Osteoblast (primary cell): ENCODE measurements at regions not wholly inside any gene's neighbourhood (a gene's known extent, or its start where the extent isn't known, plus 50 kb on each side); places are given as distances from the start of the nearest gene placed in this dataset.

Source experiments
- DNase-seq: peaks from one replicate; pipeline ENCODE4 v3.0.0; 2011; ENCODE audit warnings: low spot score, mixed read lengths; ENCODE audit not compliant: insufficient read length; ENCODE audit errors: missing footprints
- H2AFZ ChIP-seq: 2 replicates; pipeline ENCODE4 v1.6.0; 2011; ENCODE audit warnings: mild to moderate bottlenecking, low read length
- H3K27ac ChIP-seq: 2 replicates; pipeline ENCODE4 v1.5.1; 2011; ENCODE audit warnings: mild to moderate bottlenecking, low read depth, low read length, moderate library complexity
- H3K27me3 ChIP-seq: 2 replicates; pipeline ENCODE4 v1.6.0; 2012; ENCODE audit warnings: mild to moderate bottlenecking, control low read depth, inconsistent platforms, low read length, moderate library complexity; ENCODE audit not compliant: insufficient read depth
- H3K36me3 ChIP-seq: 2 replicates; pipeline ENCODE4 v1.5.1; 2011; ENCODE audit warnings: mild to moderate bottlenecking, low read length, control low read depth, moderate library complexity; ENCODE audit not compliant: insufficient read depth
- H3K4me1 ChIP-seq: 2 replicates; pipeline ENCODE4 v1.5.1; 2011; ENCODE audit warnings: mild to moderate bottlenecking, low read length, control low read depth, moderate library complexity; ENCODE audit not compliant: insufficient read depth
- H3K4me2 ChIP-seq: 2 replicates; pipeline ENCODE4 v1.6.0; 2011; ENCODE audit warnings: mild to moderate bottlenecking, low read length; ENCODE audit not compliant: insufficient read depth
- H3K4me3 ChIP-seq: fragments of 200-600 bp; sonication (generic); 3 replicates; pipeline ENCODE4 v1.5.1; 2012; ENCODE audit warnings: mild to moderate bottlenecking, low read length, inconsistent platforms; ENCODE audit not compliant: insufficient read depth
- H3K79me2 ChIP-seq: 2 replicates; pipeline ENCODE4 v1.6.0; 2012; ENCODE audit warnings: mild to moderate bottlenecking, low read length, control low read depth, inconsistent platforms; ENCODE audit not compliant: insufficient read depth
- H3K9me3 ChIP-seq: 2 replicates; pipeline ENCODE4 v1.5.1; 2011; ENCODE audit warnings: low read depth, low read length, control low read depth
- H4K20me1 ChIP-seq: 2 replicates; pipeline ENCODE4 v1.6.0; 2012; ENCODE audit warnings: mild to moderate bottlenecking, low read length, control low read depth; ENCODE audit not compliant: insufficient read depth
- TF ChIP-seq, protein P1 (sequence below): IDR thresholded peaks from 2 replicates; pipeline ENCODE4 v1.5.1; 2011; ENCODE audit warnings: mild to moderate bottlenecking, low read depth, low read length, moderate library complexity; ENCODE audit errors: extremely low read depth

DNA sequence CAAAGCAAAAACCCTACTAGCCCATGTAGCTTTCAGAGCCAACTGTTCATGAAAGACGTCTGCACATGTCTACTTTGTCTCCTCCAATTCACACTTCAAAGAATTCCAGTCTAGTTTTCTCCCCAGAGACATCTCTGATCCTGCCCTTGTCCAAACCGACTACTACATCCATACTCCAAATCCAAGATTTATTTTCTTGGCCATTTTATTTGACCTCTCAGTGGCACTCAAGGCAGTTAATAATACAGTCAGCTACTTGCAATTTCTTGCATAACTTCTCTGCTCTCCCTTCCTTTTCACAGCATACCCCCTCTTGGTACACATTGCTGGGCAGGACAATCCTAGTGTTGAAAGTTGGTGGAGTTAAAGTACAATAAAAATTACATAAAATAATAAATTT, 170.9 kb upstream of the INHBA start:
- H3K36me3 ChIP-seq: no peaks in the 10 kb centered on the region
- TF ChIP-seq, protein P1, sequence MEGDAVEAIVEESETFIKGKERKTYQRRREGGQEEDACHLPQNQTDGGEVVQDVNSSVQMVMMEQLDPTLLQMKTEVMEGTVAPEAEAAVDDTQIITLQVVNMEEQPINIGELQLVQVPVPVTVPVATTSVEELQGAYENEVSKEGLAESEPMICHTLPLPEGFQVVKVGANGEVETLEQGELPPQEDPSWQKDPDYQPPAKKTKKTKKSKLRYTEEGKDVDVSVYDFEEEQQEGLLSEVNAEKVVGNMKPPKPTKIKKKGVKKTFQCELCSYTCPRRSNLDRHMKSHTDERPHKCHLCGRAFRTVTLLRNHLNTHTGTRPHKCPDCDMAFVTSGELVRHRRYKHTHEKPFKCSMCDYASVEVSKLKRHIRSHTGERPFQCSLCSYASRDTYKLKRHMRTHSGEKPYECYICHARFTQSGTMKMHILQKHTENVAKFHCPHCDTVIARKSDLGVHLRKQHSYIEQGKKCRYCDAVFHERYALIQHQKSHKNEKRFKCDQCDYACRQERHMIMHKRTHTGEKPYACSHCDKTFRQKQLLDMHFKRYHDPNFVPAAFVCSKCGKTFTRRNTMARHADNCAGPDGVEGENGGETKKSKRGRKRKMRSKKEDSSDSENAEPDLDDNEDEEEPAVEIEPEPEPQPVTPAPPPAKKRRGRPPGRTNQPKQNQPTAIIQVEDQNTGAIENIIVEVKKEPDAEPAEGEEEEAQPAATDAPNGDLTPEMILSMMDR: no peak
- no peaks in the 10 kb centered on the region for H3K27me3 ChIP-seq
- H3K4me3 ChIP-seq: no peak overlapping the region
- H3K4me2 ChIP-seq: peak overlapping the region; percentile 8
- peaks cover 56% of the 10 kb centered on the region for H3K4me1 ChIP-seq
- H3K9me3 ChIP-seq: no peaks in the 10 kb centered on the region
- H3K79me2 ChIP-seq: no peaks in the 10 kb centered on the region
- H4K20me1 ChIP-seq: no peaks in the 10 kb centered on the region
- no peak for DNase-seq
- peak overlapping the region; percentile 11 for H2AFZ ChIP-seq
- peak overlapping the region; percentile 66 for H3K27ac ChIP-seq

DNA sequence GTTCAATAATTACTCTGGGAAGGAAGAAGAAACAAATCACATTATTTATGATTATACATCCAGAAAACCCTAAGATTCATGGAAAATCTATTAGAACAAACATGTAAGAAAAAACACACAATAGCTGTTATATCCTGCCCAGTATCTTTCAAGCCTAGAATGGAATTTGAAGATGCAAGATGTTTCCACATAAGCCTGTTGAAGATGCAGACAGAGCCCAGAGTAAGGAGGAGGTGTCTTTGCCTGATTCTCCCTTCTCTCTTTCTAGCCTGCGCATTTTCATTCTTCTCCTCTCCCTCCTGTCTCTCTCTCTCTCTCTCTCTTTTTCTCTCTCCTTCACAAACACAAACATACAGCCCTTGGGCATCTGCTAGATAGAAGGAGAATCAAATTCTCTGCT, 170.1 kb upstream of the INHBA start:
- DNase-seq: no peak
- Histone ChIP-seq H3K79me2 (no peaks in the 10 kb centered on the region), H3K4me2 (no peak overlapping the region), H3K27me3 (no peaks in the 10 kb centered on the region), H3K9me3 (no peaks in the 10 kb centered on the region), H3K36me3 (no peaks in the 10 kb centered on the region), H3K27ac (peak overlapping the region; percentile 66), H3K4me1 (peaks cover 56% of the 10 kb centered on the region), H2AFZ (peak overlapping the region; percentile 61), H3K4me3 (no peak overlapping the region), H4K20me1 (no peaks in the 10 kb centered on the region)
- TF ChIP-seq, protein P1: no peak

DNA sequence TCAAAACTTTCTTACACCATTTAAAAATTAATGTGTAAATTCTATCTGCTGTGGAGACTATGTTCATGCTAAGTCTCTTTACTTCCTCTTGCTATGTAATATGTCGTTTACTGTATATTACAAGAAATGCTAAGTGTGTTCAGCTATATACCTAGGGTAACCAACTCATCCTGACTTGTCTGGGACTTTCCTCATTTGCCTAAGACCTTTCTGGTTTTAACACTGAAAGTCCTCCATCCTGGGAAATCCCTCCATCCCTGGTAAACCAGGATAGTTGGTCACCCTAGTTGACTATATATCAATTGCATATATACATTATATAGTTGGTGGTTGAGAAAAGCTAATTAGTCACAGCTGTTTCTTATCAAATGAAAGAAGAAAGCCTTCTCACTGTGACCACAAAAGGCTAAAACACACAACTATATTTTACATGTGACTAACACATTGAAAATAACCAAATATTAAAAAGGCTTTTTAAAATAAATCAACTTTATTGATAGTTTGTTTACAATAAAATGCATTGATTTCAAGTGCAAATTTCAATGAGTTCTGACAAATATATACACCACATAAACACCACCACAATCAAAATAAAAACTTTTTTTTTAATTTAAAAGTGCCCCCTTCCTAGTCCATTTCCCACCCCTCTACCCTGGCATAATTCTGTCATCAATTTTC, 167.7 kb upstream of the INHBA start:
- TF ChIP-seq, protein P1: no peak
- Histone ChIP-seq H3K4me1 (peaks cover 65% of the 10 kb centered on the region), H3K4me2 (peak overlapping the region; percentile 55), H2AFZ (peak overlapping the region; percentile 73), H3K9me3 (no peaks in the 10 kb centered on the region), H3K27me3 (no peaks in the 10 kb centered on the region), H4K20me1 (no peaks in the 10 kb centered on the region), H3K27ac (peak overlapping the region; percentile 92), H3K36me3 (no peaks in the 10 kb centered on the region), H3K79me2 (no peaks in the 10 kb centered on the region), H3K4me3 (no peak overlapping the region)
- DNase-seq: no peak

DNA sequence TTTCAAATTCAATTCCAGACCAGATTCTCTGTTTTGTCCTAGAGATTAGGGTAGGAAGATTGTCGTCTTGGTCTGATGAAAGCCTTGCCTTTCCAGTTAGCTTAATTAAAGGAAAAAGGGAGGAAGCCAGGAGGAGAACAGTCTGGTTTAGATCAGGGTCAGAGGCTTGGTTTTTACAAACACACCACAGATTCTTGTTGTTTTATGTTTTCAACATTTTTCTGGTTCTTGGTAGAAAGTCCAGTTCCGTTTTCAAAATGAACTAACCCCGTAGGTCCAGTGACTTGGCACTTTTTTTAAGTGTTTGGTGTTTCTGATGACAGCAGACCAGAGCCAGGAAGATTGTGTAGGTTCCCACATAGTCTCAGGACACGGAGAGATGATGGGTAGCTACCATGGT, 167.1 kb upstream of the INHBA start:
- no peak for DNase-seq

More for the DNA sequence above, 167.1 kb upstream of the INHBA start:
- peaks cover 2% of the 10 kb centered on the region for H3K9me3 ChIP-seq
- H3K27me3 ChIP-seq: no peaks in the 10 kb centered on the region
- no peaks in the 10 kb centered on the region for H4K20me1 ChIP-seq
- peaks cover 65% of the 10 kb centered on the region for H3K4me1 ChIP-seq
- peak overlapping the region; percentile 73 for H2AFZ ChIP-seq
- H3K27ac ChIP-seq: peak overlapping the region; percentile 92
- H3K36me3 ChIP-seq: no peaks in the 10 kb centered on the region
- no peaks in the 10 kb centered on the region for H3K79me2 ChIP-seq
- TF ChIP-seq, protein P1: no peak
- H3K4me2 ChIP-seq: peak overlapping the region; percentile 55
- H3K4me3 ChIP-seq: no peak overlapping the region
